HCT116 (cell line): ENCODE measurements at regions not wholly inside any gene's neighbourhood (a gene's known extent, or its start where the extent isn't known, plus 50 kb on each side); places are given as distances from the start of the nearest gene placed in this dataset.

Experiments used
- ATAC-seq: fragments of 200-7000 bp; cut with Tn5 transposase; 2 replicates; pipeline ENCODE4 v1.9.1; 2020; ENCODE audit warnings: mild to moderate bottlenecking, moderate library complexity
- BruUV-seq: library from RNA; stranded (reverse); fragments of 400-500 nt; replicated peaks from 2 replicates; lab custom pipeline; 2021; lab: Mats Ljungman, UMichigan
- CTCF ChIA-PET: fragments of 300-600 bp; sonication (Branson Sonifier 250); formaldehyde crosslinking; loops from one replicate; lab custom pipeline; 2021; ENCODE audit warnings: antibody characterized with exemption; lab: Charles Lee
- POLR2A ChIA-PET: fragments of 300-600, 350-600 bp; sonication (Branson Sonifier 250); formaldehyde crosslinking; loops from one replicate; lab custom pipeline; 2021; ENCODE audit warnings: antibody characterized with exemption; lab: Charles Lee
- RAD21 ChIA-PET, 2 experiments: fragments of 300-600 bp; sonication (Branson Sonifier 250); formaldehyde crosslinking; loops; one replicate each; lab custom pipeline; 2023; ENCODE audit warnings: low total read pairs in 2 of 2; ENCODE audit not compliant: uncharacterized antibody in 2 of 2, unreplicated experiment in 2 of 2, low non-redundant PET in 1 of 2; lab: Charles Lee
- DNase-seq: peaks from one replicate; pipeline ENCODE4 v3.0.0-alpha.2; 2010; ENCODE audit warnings: low read depth, low spot score
- H2AFZ ChIP-seq: fragments of 200-600 bp; shearing (Covaris generic), sonication (generic); 2 replicates; pipeline ENCODE4 v1.6.1; 2017; ENCODE audit warnings: low read depth, mixed run types, mixed read lengths, antibody characterized with exemption, low read length; ENCODE audit not compliant: poor library complexity, severe bottlenecking
- H3K27ac ChIP-seq: 2 replicates; pipeline ENCODE4 v1.5.1; 2012; ENCODE audit warnings: low read depth, low read length
- H3K27me3 ChIP-seq: fragments of 200-600 bp; sonication (generic); 2 replicates; pipeline ENCODE4 v1.6.1; 2016; ENCODE audit warnings: mixed run types, low read length, mixed read lengths; ENCODE audit not compliant: insufficient read depth
- H3K36me3 ChIP-seq, 2 experiments: fragments of 200-500 bp in 1 of 2; fragments of 200-600 bp in 1 of 2; sonication (Bioruptor generic) in 1 of 2; sonication (generic) in 1 of 2; 2 replicates each; pipeline versions ENCODE4 v1.5.1 to v1.6.1; 2014 to 2016; ENCODE audit warnings: low read length in 2 of 2, inconsistent platforms in 1 of 2, mixed read lengths in 1 of 2, mixed run types in 1 of 2; ENCODE audit not compliant: insufficient read depth in 2 of 2, control insufficient read depth in 1 of 2
- H3K4me1 ChIP-seq, 2 experiments: fragments of 200-600 bp in 1 of 2; sonication (generic) in 1 of 2; 2 replicates each; pipeline versions ENCODE4 v1.5.1 to v1.6.1; 2012 to 2017; ENCODE audit warnings: low read length in 2 of 2, inconsistent platforms in 1 of 2, mild to moderate bottlenecking in 1 of 2, mixed read lengths in 1 of 2, mixed run types in 1 of 2, moderate library complexity in 1 of 2; ENCODE audit not compliant: insufficient read depth in 2 of 2, control insufficient read depth in 1 of 2
- H3K4me2 ChIP-seq: fragments of 200-600 bp; sonication (generic); 2 replicates; pipeline ENCODE4 v1.6.1; 2017; ENCODE audit warnings: mixed run types, low read length, mixed read lengths
- H3K4me3 ChIP-seq, 2 experiments: fragments of 200-600 bp in 1 of 2; sonication (generic) in 1 of 2; replicated peaks in 1 of 2; 2 replicates each; pipeline ENCODE4 v1.5.1; 2011 to 2016; ENCODE audit warnings: low read length in 2 of 2, control low read depth in 1 of 2, low read depth in 1 of 2, mild to moderate bottlenecking in 1 of 2, mixed read lengths in 1 of 2, mixed run types in 1 of 2
- H3K79me2 ChIP-seq: fragments of 200-600 bp; sonication (generic); 2 replicates; pipeline ENCODE4 v1.6.1; 2017; ENCODE audit warnings: mild to moderate bottlenecking, mixed run types, low read length, moderate library complexity, mixed read lengths; ENCODE audit not compliant: insufficient read depth
- H3K9ac ChIP-seq: fragments of 200-600 bp; sonication (generic); 2 replicates; pipeline ENCODE4 v1.6.1; 2016; ENCODE audit warnings: low read length, mixed read lengths
- H3K9me2 ChIP-seq: fragments of 200-600 bp; sonication (generic), shearing (Covaris generic); 2 replicates; pipeline ENCODE4 v1.6.1; 2017; ENCODE audit warnings: mixed run types, mild to moderate bottlenecking, moderate library complexity; ENCODE audit not compliant: insufficient read depth
- H3K9me3 ChIP-seq, 2 experiments: fragments of 200-500 bp in 1 of 2; fragments of 200-600 bp in 1 of 2; sonication (Bioruptor generic) in 1 of 2; sonication (generic) in 1 of 2; 2 replicates each; pipeline ENCODE4 v1.6.1; 2014 to 2017; ENCODE audit warnings: low read length in 2 of 2, mixed read lengths in 2 of 2, inconsistent platforms in 1 of 2, low read depth in 1 of 2, mild to moderate bottlenecking in 1 of 2, mixed run types in 1 of 2, moderate library complexity in 1 of 2; ENCODE audit not compliant: control insufficient read depth in 1 of 2, insufficient read depth in 1 of 2
- H4K20me1 ChIP-seq: fragments of 200-600 bp; sonication (generic), shearing (Covaris generic); 2 replicates; pipeline ENCODE4 v1.6.1; 2017; ENCODE audit warnings: mixed run types, mild to moderate bottlenecking, moderate library complexity; ENCODE audit not compliant: insufficient read depth
- CBX3 ChIP-seq: IDR thresholded peaks from 2 replicates; pipeline ENCODE4 v1.6.1; 2012; ENCODE audit warnings: low read depth
- CEBPB ChIP-seq: IDR thresholded peaks from 2 replicates; pipeline ENCODE4 v1.6.1; 2012; ENCODE audit warnings: low read depth
- EGR1 ChIP-seq: IDR thresholded peaks from 2 replicates; pipeline ENCODE4 v1.6.1; 2012; ENCODE audit warnings: low read depth
- ELF1 ChIP-seq: IDR thresholded peaks from 2 replicates; pipeline ENCODE4 v1.6.1; 2012; ENCODE audit warnings: low read depth, borderline replicate concordance
- EZH2 ChIP-seq: fragments of 200-600 bp; sonication (generic); IDR thresholded peaks from 2 replicates; pipeline ENCODE4 v1.6.1; 2017; ENCODE audit warnings: antibody characterized with exemption, mixed run types
- EZH2phosphoT487 ChIP-seq: fragments of 200-600 bp; IDR thresholded peaks from 2 replicates; pipeline ENCODE4 v1.6.1; 2018; ENCODE audit warnings: antibody characterized with exemption, borderline replicate concordance
- FOSL1 ChIP-seq: IDR thresholded peaks from 2 replicates; pipeline ENCODE4 v1.6.1; 2012; ENCODE audit warnings: low read depth
- JUND ChIP-seq: IDR thresholded peaks from 2 replicates; pipeline ENCODE4 v1.6.1; 2012
- POLR2A ChIP-seq: IDR thresholded peaks from 2 replicates; pipeline ENCODE4 v1.7.0; 2011; ENCODE audit warnings: borderline replicate concordance; ENCODE audit not compliant: insufficient read depth, insufficient read length; ENCODE audit errors: extremely low read depth
- RAD21 ChIP-seq: IDR thresholded peaks from 2 replicates; pipeline ENCODE4 v1.6.1; 2012; ENCODE audit warnings: low read depth, mild to moderate bottlenecking
- SP1 ChIP-seq: IDR thresholded peaks from 2 replicates; pipeline ENCODE4 v1.6.1; 2012; ENCODE audit warnings: low read depth
- SRF ChIP-seq: IDR thresholded peaks from 2 replicates; pipeline ENCODE4 v1.6.1; 2012; ENCODE audit warnings: low read depth
- TCF7L2 ChIP-seq: IDR thresholded peaks from 2 replicates; pipeline ENCODE4 v1.7.0; 2011; ENCODE audit warnings: borderline replicate concordance, inconsistent platforms; ENCODE audit not compliant: insufficient read depth, insufficient read length; ENCODE audit errors: extremely low read depth
- ZFX ChIP-seq: fragments of 450-650 bp; IDR thresholded peaks from 2 replicates; pipeline ENCODE4 v1.6.1; 2017
- ZNF274 ChIP-seq: fragments of 200-500 bp; sonication (Bioruptor generic); IDR thresholded peaks from 2 replicates; pipeline ENCODE4 v1.6.1; 2014; ENCODE audit warnings: mild to moderate bottlenecking, low read depth, low read length, inconsistent platforms
- intact Hi-C: fragments of 100-400 bp; cut with micrococcal nuclease; formaldehyde crosslinking; loops from 2 replicates; pipeline ENCODE4 v1.10.0; 2022
- TF ChIP-seq, protein P1 (sequence below): IDR thresholded peaks from 2 replicates; pipeline ENCODE4 v1.6.1; 2012; ENCODE audit warnings: low read depth
- TF ChIP-seq, protein P2 (sequence below): IDR thresholded peaks from 2 replicates; pipeline ENCODE4 v1.6.1; 2012
- TF ChIP-seq, protein P3 (sequence below): IDR thresholded peaks from 2 replicates; pipeline ENCODE4 v1.6.1; 2012
- TF ChIP-seq, protein P4 (sequence below): IDR thresholded peaks from 2 replicates; pipeline ENCODE4 v1.6.1; 2011; ENCODE audit warnings: mild to moderate bottlenecking, low read length, moderate library complexity; ENCODE audit not compliant: insufficient replicate concordance; ENCODE audit errors: extremely low read depth
- TF ChIP-seq, protein P5 (sequence below), 3 experiments: fragments of 200-600 bp in 1 of 3; sonication (generic) in 1 of 3; IDR thresholded peaks in 2 of 3; conservative IDR thresholded peaks in 1 of 3; 2 replicates each; pipeline ENCODE4 v1.5.1; 2012 to 2017; ENCODE audit warnings: low read depth in 2 of 3, low read length in 2 of 3, antibody characterized with exemption in 1 of 3, borderline replicate concordance in 1 of 3, control low read depth in 1 of 3, mild to moderate bottlenecking in 1 of 3, mixed read lengths in 1 of 3, mixed run types in 1 of 3, moderate library complexity in 1 of 3; ENCODE audit not compliant: insufficient read depth in 1 of 3

DNA sequence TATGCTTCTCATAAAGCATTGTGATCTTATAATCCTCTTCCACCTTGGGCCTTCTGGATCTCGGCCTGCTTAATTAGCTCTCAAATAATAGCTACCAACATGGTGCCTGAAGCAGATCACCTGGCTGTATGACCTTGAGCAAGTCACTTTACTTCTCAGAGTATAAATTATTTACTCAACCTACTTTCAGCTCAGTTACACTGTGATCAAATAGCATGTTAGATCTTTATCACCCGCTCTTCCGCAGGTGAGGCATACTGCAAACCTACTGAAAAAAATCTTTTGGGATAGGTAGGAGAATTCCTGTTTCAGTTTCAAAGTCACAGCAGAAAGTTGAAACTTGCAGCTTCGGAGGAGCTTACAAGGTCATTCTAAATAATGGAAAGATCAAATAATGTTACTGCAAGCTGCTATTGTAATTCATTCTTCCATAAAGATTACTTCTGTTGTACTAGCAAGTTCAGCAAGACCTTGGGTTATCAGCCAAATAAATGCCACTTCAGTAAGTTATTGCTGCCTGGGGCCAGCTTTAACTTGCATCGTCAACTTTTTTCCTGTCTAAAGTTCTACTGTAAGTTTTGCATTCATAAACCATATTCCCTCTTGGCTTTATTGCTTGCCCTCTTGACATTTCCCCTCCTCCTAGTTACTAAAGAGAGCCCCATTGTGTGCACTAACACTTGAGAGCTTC lies 268.4 kb upstream of the ATP11B start:
- no peak overlapping the region for H2AFZ ChIP-seq
- no peak overlapping the region for H3K27ac ChIP-seq
- no peaks in the 10 kb centered on the region for H3K36me3 ChIP-seq
- intact Hi-C loops = no loop called here
- POLR2A ChIA-PET = no interaction called here
- H3K9ac ChIP-seq = no peak overlapping the region
- TF ChIP-seq, protein P1, sequence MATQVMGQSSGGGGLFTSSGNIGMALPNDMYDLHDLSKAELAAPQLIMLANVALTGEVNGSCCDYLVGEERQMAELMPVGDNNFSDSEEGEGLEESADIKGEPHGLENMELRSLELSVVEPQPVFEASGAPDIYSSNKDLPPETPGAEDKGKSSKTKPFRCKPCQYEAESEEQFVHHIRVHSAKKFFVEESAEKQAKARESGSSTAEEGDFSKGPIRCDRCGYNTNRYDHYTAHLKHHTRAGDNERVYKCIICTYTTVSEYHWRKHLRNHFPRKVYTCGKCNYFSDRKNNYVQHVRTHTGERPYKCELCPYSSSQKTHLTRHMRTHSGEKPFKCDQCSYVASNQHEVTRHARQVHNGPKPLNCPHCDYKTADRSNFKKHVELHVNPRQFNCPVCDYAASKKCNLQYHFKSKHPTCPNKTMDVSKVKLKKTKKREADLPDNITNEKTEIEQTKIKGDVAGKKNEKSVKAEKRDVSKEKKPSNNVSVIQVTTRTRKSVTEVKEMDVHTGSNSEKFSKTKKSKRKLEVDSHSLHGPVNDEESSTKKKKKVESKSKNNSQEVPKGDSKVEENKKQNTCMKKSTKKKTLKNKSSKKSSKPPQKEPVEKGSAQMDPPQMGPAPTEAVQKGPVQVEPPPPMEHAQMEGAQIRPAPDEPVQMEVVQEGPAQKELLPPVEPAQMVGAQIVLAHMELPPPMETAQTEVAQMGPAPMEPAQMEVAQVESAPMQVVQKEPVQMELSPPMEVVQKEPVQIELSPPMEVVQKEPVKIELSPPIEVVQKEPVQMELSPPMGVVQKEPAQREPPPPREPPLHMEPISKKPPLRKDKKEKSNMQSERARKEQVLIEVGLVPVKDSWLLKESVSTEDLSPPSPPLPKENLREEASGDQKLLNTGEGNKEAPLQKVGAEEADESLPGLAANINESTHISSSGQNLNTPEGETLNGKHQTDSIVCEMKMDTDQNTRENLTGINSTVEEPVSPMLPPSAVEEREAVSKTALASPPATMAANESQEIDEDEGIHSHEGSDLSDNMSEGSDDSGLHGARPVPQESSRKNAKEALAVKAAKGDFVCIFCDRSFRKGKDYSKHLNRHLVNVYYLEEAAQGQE = no peak
- no peak for TF ChIP-seq ZFX
- TF ChIP-seq, protein P2, sequence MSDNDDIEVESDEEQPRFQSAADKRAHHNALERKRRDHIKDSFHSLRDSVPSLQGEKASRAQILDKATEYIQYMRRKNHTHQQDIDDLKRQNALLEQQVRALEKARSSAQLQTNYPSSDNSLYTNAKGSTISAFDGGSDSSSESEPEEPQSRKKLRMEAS = no peak
- TF ChIP-seq POLR2A = no peak
- no peak for TF ChIP-seq CBX3
- TF ChIP-seq, protein P3, sequence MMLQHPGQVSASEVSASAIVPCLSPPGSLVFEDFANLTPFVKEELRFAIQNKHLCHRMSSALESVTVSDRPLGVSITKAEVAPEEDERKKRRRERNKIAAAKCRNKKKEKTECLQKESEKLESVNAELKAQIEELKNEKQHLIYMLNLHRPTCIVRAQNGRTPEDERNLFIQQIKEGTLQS = no peak
- TF ChIP-seq EZH2 = no peak
- no peak for TF ChIP-seq FOSL1
- TF ChIP-seq, protein P4, sequence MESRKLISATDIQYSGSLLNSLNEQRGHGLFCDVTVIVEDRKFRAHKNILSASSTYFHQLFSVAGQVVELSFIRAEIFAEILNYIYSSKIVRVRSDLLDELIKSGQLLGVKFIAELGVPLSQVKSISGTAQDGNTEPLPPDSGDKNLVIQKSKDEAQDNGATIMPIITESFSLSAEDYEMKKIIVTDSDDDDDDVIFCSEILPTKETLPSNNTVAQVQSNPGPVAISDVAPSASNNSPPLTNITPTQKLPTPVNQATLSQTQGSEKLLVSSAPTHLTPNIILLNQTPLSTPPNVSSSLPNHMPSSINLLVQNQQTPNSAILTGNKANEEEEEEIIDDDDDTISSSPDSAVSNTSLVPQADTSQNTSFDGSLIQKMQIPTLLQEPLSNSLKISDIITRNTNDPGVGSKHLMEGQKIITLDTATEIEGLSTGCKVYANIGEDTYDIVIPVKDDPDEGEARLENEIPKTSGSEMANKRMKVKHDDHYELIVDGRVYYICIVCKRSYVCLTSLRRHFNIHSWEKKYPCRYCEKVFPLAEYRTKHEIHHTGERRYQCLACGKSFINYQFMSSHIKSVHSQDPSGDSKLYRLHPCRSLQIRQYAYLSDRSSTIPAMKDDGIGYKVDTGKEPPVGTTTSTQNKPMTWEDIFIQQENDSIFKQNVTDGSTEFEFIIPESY = no peak
- no peak for TF ChIP-seq SRF
- TF ChIP-seq CEBPB = no peak
- no peak for TF ChIP-seq EZH2phosphoT487
- TF ChIP-seq RAD21 = no peak
- no peak for TF ChIP-seq JUND
- no peak for TF ChIP-seq SP1
- TF ChIP-seq, protein P5, sequence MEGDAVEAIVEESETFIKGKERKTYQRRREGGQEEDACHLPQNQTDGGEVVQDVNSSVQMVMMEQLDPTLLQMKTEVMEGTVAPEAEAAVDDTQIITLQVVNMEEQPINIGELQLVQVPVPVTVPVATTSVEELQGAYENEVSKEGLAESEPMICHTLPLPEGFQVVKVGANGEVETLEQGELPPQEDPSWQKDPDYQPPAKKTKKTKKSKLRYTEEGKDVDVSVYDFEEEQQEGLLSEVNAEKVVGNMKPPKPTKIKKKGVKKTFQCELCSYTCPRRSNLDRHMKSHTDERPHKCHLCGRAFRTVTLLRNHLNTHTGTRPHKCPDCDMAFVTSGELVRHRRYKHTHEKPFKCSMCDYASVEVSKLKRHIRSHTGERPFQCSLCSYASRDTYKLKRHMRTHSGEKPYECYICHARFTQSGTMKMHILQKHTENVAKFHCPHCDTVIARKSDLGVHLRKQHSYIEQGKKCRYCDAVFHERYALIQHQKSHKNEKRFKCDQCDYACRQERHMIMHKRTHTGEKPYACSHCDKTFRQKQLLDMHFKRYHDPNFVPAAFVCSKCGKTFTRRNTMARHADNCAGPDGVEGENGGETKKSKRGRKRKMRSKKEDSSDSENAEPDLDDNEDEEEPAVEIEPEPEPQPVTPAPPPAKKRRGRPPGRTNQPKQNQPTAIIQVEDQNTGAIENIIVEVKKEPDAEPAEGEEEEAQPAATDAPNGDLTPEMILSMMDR (IDR thresholded peaks at IDR 0.05 in 2 of 3, conservative IDR thresholded peaks at IDR 0.05 in 1 of 3; ENCODE audit: borderline replicate concordance in 1 of 3, insufficient read depth in 1 of 3, low read depth in 2 of 3, low read length in 2 of 3) = no peak
- no peak for TF ChIP-seq EGR1
- no peak for TF ChIP-seq ELF1
- TF ChIP-seq TCF7L2 = no peak
- no peak for TF ChIP-seq ZNF274
- no peak overlapping the region for H3K4me3 ChIP-seq
- H3K4me2 ChIP-seq = no peak overlapping the region
- H3K9me3 ChIP-seq = no peaks in the 10 kb centered on the region
- no peaks in the 10 kb centered on the region for H3K9me2 ChIP-seq
- no TSS peak for BruUV-seq
- no peaks in the 10 kb centered on the region for H4K20me1 ChIP-seq
- no peaks in the 10 kb centered on the region for H3K79me2 ChIP-seq
- RAD21 ChIA-PET = no interaction called here
- no peaks in the 10 kb centered on the region for H3K4me1 ChIP-seq
- CTCF ChIA-PET = interaction anchor here (0.9 kb wide), 1 partner anchor 24 kb away, joined by 3 read pairs; no protein-coding TSS in a partner anchor
- ATAC-seq (no peak), DNase-seq (no peak)
- no peaks in the 10 kb centered on the region for H3K27me3 ChIP-seq
